MCF 10A (cell line): ENCODE measurements at regions not wholly inside any gene's neighbourhood (a gene's known extent, or its start where the extent isn't known, plus 50 kb on each side); places are given as distances from the start of the nearest gene placed in this dataset.

Source experiments
- BruUV-seq: library from RNA; stranded (reverse); fragments of 400-500 nt; replicated peaks from 2 replicates; lab custom pipeline; 2021; lab: Mats Ljungman, UMichigan
- CTCF ChIA-PET: fragments of 300-600 bp; sonication (Branson Sonifier 250); formaldehyde crosslinking; extraction: SDS; loops from one replicate; lab custom pipeline; 2021; ENCODE audit warnings: antibody characterized with exemption, inconsistent platforms; lab: Yijun Ruan, JAX
- POLR2A ChIA-PET: fragments of 300-600, 350-650 bp; sonication (Branson Sonifier 250); formaldehyde crosslinking; extraction: SDS; loops from one replicate; lab custom pipeline; 2020; ENCODE audit warnings: antibody characterized with exemption, inconsistent platforms; lab: Yijun Ruan, JAX
- DNase-seq: peaks from one replicate; pipeline ENCODE4 v3.0.0-alpha.2; 2018; ENCODE audit not compliant: unreplicated experiment
- H3K27ac Mint-ChIP-seq: one replicate; pipeline ENCODE4 v1.8.0; 2022; ENCODE audit warnings: mild to moderate bottlenecking, low read depth, mixed read lengths; ENCODE audit not compliant: unreplicated experiment
- H3K27me3 Mint-ChIP-seq: one replicate; pipeline ENCODE4 v1.8.0; 2022; ENCODE audit warnings: mixed read lengths; ENCODE audit not compliant: insufficient read depth, unreplicated experiment
- H3K36me3 Mint-ChIP-seq: one replicate; pipeline ENCODE4 v1.8.0; 2022; ENCODE audit warnings: mild to moderate bottlenecking, moderate library complexity, mixed read lengths; ENCODE audit not compliant: insufficient read depth, unreplicated experiment
- H3K4me1 Mint-ChIP-seq: one replicate; pipeline ENCODE4 v1.8.0; 2022; ENCODE audit warnings: mixed read lengths; ENCODE audit not compliant: insufficient read depth, unreplicated experiment
- H3K4me3 Mint-ChIP-seq: one replicate; pipeline ENCODE4 v1.8.0; 2022; ENCODE audit warnings: mild to moderate bottlenecking, moderate library complexity, mixed read lengths; ENCODE audit not compliant: unreplicated experiment
- H3K9me3 Mint-ChIP-seq: one replicate; pipeline ENCODE4 v1.8.0; 2022; ENCODE audit warnings: mixed read lengths; ENCODE audit not compliant: unreplicated experiment
- intact Hi-C: fragments of 100-400 bp; cut with micrococcal nuclease; formaldehyde crosslinking; loops from 2 replicates; pipeline ENCODE4 v1.14.1; 2022
- TF ChIP-seq, protein P1 (sequence below): fragments of 200-600 bp; IDR thresholded peaks from one replicate; pipeline ENCODE4 v1.8.0; 2022; ENCODE audit warnings: antibody characterized with exemption, mild to moderate bottlenecking; ENCODE audit not compliant: unreplicated experiment

GRCh38 chr6:20331042-20331441, 70.6 kb upstream of the E2F3 start:
- CTCF ChIA-PET: interaction anchor here (0.7 kb wide), 1 partner anchor 205 kb away, joined by 3 read pairs; no protein-coding TSS in a partner anchor
- H3K27me3 Mint-ChIP-seq: peaks cover 11% of the 10 kb centered on the region
- POLR2A ChIA-PET: interaction anchor here (0.7 kb wide), 1 partner anchor 53 kb away, joined by 3 read pairs; no protein-coding TSS in a partner anchor
- no peaks in the 10 kb centered on the region for H3K4me1 Mint-ChIP-seq
- no peak overlapping the region for H3K4me3 Mint-ChIP-seq
- DNase-seq: no peak
- TF ChIP-seq, protein P1, sequence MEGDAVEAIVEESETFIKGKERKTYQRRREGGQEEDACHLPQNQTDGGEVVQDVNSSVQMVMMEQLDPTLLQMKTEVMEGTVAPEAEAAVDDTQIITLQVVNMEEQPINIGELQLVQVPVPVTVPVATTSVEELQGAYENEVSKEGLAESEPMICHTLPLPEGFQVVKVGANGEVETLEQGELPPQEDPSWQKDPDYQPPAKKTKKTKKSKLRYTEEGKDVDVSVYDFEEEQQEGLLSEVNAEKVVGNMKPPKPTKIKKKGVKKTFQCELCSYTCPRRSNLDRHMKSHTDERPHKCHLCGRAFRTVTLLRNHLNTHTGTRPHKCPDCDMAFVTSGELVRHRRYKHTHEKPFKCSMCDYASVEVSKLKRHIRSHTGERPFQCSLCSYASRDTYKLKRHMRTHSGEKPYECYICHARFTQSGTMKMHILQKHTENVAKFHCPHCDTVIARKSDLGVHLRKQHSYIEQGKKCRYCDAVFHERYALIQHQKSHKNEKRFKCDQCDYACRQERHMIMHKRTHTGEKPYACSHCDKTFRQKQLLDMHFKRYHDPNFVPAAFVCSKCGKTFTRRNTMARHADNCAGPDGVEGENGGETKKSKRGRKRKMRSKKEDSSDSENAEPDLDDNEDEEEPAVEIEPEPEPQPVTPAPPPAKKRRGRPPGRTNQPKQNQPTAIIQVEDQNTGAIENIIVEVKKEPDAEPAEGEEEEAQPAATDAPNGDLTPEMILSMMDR: no peak
- no peaks in the 10 kb centered on the region for H3K36me3 Mint-ChIP-seq
- no peaks in the 10 kb centered on the region for H3K9me3 Mint-ChIP-seq
- intact Hi-C loops: no loop called here
- BruUV-seq: no TSS peak
- no peak overlapping the region for H3K27ac Mint-ChIP-seq

GRCh38 chr6:20331625-20332024, 70.1 kb upstream of the E2F3 start:
- Mint-ChIP-seq H3K27me3 (peaks cover 11% of the 10 kb centered on the region), H3K9me3 (no peaks in the 10 kb centered on the region)

DNA sequence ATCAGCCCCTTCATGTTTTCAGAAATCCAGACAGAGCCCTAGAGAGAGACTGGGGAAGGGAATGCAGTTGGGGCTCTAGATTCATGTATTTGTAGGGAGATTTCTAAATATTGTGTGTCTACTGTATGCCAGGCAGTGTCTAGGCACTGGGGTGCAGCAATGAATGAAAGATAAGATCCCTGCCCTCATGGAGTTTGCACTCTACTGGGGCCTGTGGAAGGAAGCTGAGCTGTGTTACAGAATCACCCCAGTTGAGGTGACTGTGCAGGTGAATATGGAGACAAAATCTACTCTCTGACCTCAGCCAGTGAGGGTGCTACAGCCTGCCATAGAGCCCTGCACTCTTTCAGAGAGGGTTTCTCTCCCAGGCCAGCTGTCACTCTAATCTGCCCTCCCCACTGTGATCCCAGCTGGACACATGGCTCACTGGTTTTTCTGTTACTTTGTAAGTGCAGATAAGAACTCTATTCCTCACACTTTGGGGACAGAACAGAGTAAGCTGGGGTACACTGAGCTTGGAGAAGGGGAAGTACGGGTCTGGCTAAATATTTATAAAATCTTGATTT, 69.2 kb upstream of the E2F3 start:
- Mint-ChIP-seq H3K36me3 (no peaks in the 10 kb centered on the region), H3K27me3 (peaks cover 11% of the 10 kb centered on the region), H3K9me3 (no peaks in the 10 kb centered on the region), H3K27ac (no peak overlapping the region), H3K4me1 (no peaks in the 10 kb centered on the region), H3K4me3 (no peak overlapping the region)
- DNase-seq: no peak
- POLR2A ChIA-PET: no interaction called here
- BruUV-seq: no TSS peak
- TF ChIP-seq, protein P1: no peak
- CTCF ChIA-PET: no interaction called here
- intact Hi-C loops: no loop called here

More at GRCh38 chr6:20331625-20332024, 70.1 kb upstream of the E2F3 start:
- DNase-seq: no peak
- H3K4me1 Mint-ChIP-seq: no peaks in the 10 kb centered on the region
- CTCF ChIA-PET: interaction anchor here (0.7 kb wide), 1 partner anchor 205 kb away, joined by 3 read pairs; no protein-coding TSS in a partner anchor
- intact Hi-C loops: no loop called here
- no peaks in the 10 kb centered on the region for H3K36me3 Mint-ChIP-seq
- TF ChIP-seq, protein P1: no peak
- no peak overlapping the region for H3K27ac Mint-ChIP-seq
- POLR2A ChIA-PET: interaction anchor here (0.7 kb wide), 1 partner anchor 52 kb away, joined by 3 read pairs; no protein-coding TSS in a partner anchor
- no peak overlapping the region for H3K4me3 Mint-ChIP-seq
- BruUV-seq: no TSS peak

DNA sequence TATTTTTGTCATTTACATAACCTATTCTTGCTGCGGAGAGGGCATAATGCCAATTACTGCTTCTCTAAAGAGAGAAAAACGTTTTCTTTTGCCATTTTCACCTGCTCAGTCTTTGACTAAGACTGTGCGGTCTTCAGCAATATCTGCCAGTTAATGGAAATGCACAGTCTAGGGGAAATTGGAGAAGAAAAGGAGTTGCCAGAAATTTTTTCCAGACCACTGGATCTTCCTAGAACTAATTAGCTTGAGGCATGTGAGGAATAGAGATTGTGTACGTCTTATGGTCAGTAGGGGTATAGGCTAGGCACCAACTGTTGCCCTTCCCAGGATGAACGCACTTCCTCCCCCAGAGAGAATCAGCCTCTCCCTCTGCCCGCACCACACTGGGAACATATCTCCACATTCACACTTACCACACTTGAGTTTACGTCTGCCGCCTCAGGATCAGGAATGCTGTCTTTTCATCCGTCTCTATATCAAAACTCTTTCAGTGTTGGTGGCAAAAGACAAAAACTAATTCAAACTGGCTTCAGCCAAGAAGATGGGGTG, 67.9 kb upstream of the E2F3 start:
- intact Hi-C loops: no loop called here
- peaks cover 5% of the 10 kb centered on the region for H3K27me3 Mint-ChIP-seq
- H3K27ac Mint-ChIP-seq: no peak overlapping the region
- H3K4me1 Mint-ChIP-seq: no peaks in the 10 kb centered on the region
- no peak overlapping the region for H3K4me3 Mint-ChIP-seq
- TF ChIP-seq, protein P1: no peak
- no peak for DNase-seq
- ChIA-PET POLR2A (no interaction called here), CTCF (interaction anchor here (0.6 to 1.4 kb wide), 2 partner anchors 43 to 51 kb away, joined by 3 read pairs; no protein-coding TSS in a partner anchor)
- H3K9me3 Mint-ChIP-seq: no peaks in the 10 kb centered on the region
- H3K36me3 Mint-ChIP-seq: no peaks in the 10 kb centered on the region
- no TSS peak for BruUV-seq
